Inflammatory macrophage (primary cell): ENCODE measurements at regions not wholly inside any gene's neighbourhood (a gene's known extent, or its start where the extent isn't known, plus 50 kb on each side); places are given as distances from the start of the nearest gene placed in this dataset.

Source experiments
- DNase-seq, 2 donors: peaks; one replicate each; pipeline ENCODE4 v3.0.0-alpha.2; 2020 to 2022

DNA sequence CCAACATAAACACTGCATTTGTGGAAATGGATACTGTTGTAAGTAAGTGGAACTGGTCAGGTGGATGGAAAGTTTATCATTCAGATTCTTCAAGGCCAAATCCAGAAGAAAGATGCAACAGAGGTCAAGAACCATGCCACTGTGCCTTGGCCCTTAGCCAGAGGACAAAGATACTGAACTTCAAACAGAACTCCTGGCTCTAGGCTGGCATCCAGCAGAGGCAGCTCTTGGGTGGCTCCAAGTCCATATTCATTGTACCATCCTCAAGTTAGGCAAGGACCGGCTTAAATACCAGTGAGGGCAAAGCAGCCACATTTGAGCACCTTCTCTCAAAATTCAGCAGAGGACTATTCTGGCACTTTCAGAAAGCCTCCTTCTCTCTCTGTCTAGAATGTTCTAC lies 53.2 kb downstream of the DNAAF9 start:
- no peak for DNase-seq

GRCh38 chr20:3353646-3354045 lies 53.8 kb downstream of the DNAAF9 start:
- no peak for DNase-seq

- no peak for DNase-seq
Measured at GRCh38 chr20:3352202-3352601, 55.3 kb downstream of the DNAAF9 start.

DNA sequence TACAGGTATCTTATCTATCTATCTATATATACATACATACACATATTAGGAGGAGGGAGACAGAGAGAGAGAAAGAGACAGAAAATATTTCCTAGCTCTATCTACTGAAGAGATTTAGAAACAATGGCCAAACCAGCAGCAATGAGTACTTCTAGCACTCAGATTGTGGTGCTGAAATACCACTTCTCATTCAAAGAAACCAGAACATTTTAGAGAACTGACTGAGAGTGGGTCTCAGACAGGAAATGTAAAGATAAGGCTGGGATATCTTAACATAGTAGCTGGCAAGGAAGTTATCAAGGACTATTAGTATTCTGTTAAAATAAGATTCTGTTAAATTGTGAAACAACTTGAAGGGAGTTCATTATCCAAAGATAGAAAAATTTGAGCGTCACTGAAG lies 57.0 kb downstream of the DNAAF9 start:
- no peak for DNase-seq

- DNase-seq = no peak
Measured at GRCh38 chr20:3349786-3350185, 57.7 kb downstream of the DNAAF9 start.

GRCh38 chr20:3342766-3343165 lies 64.7 kb downstream of the DNAAF9 start:
- no peak for DNase-seq

GRCh38 chr20:3340443-3340842 lies 67.0 kb downstream of the DNAAF9 start:
- peak; percentile 83 to 85 for DNase-seq

GRCh38 chr20:3339571-3339970 lies 67.9 kb downstream of the DNAAF9 start:
- no peak for DNase-seq

GRCh38 chr20:3339076-3339475 lies 68.4 kb downstream of the DNAAF9 start:
- DNase-seq = no peak

DNA sequence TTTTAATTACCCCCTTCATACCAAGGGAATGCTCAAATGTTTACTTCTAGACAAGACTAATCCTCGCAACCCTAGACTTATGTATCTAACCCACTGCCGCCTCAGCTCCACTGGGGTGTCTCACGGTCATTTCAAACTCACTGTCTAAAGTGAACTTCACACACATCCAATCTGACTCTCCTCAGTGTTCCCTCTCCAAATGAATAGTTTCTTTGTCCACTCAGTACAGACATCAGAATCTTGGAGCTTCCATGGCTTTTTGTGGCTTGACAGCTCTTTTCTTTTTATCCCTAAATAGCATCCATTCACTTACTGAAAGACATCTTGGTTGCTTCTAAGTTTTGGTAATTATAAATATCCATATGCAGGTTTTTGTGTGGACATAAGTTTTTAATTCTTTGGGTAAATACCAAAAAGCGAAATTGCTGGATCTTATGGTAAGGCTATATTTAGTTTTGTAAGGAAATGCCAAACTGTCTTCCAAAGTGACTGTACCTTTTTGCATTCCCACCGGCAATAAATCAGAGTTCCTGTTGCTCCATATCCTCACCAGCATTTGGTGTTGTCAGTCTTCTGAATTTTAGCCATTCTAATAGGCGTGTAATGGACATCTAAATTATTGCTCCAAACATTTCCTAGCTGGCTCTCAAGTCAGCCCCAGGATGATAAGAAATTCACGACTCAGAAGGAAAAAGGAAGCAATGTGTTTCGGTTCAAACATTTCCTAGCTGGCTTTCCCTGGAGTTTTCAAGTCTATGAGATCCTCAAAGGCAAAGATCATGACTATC lies 73.1 kb downstream of the DNAAF9 start:
- DNase-seq = no peak

- DNase-seq = peak; percentile 38 to 49
Measured at GRCh38 chr20:3330046-3330741, 77.3 kb downstream of the DNAAF9 start.

GRCh38 chr20:3328501-3328900 lies 79.0 kb downstream of the DNAAF9 start:
- no peak for DNase-seq

GRCh38 chr20:3326779-3327521 lies 80.5 kb downstream of the DNAAF9 start:
- DNase-seq = no peak

- DNase-seq = no peak
Measured at GRCh38 chr20:3325864-3326263, 81.6 kb downstream of the DNAAF9 start.

DNA sequence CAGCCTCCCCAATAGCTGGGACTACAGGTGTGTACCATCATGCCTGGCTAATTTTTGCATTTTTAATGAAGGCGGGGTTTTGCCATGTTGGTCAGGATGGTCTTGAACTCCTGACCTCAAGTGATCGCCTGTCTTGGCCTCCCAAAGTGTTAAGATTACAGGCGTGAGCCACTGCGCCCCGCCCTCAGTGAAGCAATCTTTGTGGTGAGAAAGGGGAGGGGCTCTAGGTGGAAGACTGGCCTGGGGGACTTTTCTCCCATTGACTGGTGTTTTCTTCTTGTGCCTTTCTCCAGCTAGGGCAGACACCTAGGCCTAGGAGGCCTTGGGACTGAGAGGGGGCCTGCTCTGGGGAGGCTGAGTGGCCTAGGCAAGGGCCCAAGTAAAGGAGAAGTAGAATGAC lies 84.1 kb downstream of the DNAAF9 start:
- peak; percentile 8 to 52 for DNase-seq

DNA sequence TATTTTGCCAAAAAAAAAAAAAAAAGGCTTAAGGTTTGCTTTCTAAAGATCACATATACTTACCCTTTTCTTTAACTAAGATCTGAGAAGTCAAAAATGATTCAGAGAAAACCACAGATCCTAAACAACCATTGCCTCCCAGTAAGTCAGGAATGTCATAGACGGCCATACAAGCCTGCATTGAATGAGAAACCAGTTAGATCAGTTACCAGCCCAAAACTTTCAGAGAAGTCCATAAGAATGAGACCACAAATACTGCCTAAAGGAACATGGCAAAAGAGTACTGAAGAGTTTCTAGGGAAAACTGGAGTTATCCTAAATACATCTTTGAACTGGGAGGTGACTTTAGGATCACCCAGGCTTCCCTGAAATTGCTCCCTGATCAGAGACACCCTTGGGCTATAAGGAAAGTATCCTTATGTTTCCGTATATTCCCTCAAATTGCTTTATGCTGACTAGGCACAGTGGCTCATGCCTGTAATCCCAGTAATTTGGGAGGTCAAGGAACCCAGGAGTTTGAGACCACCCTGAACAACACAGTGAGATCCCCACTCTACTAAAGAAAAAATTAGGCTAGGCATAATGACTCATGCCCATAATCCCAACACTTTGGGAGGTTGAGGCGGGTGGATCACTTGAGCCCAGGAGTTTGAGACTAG lies 79.4 kb upstream of the SLC4A11 start:
- DNase-seq = no peak

GRCh38 chr20:3316136-3316535 lies 77.1 kb upstream of the SLC4A11 start:
- DNase-seq = peak; percentile 73 to 83

DNA sequence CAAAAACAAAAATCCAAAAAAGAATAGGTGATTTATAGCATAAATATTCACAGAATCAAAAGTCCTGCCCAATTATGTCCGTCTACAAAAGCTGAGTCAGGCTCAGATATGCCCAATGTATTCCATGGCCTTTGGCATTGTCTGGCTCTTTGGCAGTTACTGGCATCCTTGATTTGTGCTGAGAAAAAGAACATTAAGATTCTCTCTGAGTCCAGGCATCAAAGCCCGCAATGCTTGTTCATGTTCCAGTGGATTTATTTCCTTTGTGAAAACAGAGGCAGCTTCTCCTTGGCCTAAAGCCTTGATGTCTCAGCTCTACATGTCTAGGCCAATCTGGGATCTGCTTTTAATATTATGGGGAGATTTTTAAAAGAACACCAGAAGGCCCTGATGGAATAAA lies 76.1 kb upstream of the SLC4A11 start:
- no peak for DNase-seq

GRCh38 chr20:3314391-3314790 lies 75.4 kb upstream of the SLC4A11 start:
- DNase-seq = no peak

DNA sequence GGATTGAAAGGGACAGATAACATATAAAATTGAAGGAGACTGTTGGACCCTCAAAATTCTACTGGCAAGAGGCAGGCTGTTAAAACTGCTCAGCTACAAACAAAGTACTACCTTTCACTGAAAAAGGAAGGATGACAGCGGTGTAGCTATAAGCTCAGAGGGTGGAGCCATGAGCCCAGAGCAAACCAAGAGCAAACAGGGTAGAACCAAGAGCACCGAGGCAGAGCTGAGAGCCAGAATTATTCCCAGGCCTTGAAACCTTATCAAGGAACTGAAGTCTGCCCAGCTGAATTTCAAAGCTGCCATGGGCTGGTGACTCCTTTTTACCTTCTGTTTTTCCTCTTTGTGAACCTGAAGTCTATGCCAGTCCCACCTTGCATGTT lies 74.7 kb upstream of the SLC4A11 start:
- DNase-seq = peak; percentile 22 to 54

DNA sequence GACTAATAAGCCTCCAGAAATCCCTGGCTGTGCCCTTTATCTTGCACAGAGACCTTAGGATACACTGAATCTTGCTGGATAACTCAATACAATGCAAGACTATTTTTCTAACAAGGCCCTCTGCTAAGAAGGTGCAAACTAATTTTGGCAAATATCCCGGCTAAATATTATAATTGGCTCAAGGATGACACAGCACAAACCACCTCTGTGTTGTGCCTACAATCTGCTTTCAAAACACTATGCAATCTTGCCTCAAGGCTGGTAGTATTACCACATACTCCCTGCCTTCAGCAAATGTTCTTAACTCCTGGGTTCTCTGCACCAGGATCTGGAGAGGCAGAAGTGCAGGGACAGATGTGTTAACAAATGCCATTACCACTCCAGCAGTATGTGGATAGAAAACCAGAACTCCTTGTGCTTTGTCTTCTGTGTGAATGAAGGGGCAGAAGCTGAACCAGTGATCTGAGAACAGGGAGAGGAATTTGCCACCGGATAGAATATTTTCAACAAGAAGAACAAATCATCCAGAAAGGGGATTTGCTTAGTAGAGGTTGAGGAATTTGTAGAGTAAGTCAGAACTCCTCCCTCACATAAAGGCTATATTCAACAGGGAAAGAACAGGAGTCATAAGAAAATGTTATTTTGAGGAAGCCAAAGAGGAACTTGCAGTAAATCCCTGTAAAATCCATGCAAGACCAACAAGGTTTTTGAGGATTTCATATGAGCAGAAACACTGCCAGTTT lies 74.1 kb upstream of the SLC4A11 start:
- DNase-seq = peak; percentile 89 to 90

DNA sequence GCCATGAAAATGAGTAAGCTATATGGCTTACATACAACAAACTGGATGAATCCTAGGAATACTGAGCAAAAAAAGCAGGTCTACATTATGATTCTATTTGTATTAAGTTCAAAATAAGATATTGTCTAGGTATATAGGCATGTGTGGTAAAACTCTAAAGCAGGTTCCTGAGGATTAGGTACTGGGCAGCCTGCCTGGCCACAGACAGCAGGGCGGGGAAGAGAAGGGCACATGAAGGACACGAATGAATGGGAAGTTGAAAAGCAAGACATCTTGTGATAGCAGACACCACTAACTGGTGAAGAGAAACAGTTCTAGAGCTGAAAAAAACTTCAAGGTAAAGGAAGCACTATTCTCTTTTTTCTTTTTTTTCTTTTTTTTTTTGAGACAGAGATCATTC lies 72.6 kb upstream of the SLC4A11 start:
- DNase-seq = peak; percentile 7 to 33
